ENCODE measurements at regions not wholly inside any gene's neighbourhood (a gene's known extent, or its start where the extent isn't known, plus 50 kb on each side); places are given as distances from the start of the nearest gene placed in this dataset.
A peak's percentile ranks its signal among the peaks of the same experiment; 100 is the strongest.

GRCh38 chr2:64367444-64368232 lies 86.3 kb upstream of the LGALSL start:
- Histone ChIP-seq H3K36me3 (no peaks in the 10 kb centered on the region), H3K4me3 (no peak overlapping the region), H3K27ac (no peak overlapping the region), H3K9me3 (no peaks in the 10 kb centered on the region), H3K4me1 (no peaks in the 10 kb centered on the region), H3K27me3 (no peaks in the 10 kb centered on the region)
- TF ChIP-seq CTCF (IDR thresholded peaks at IDR 0.05): no peak
- intact Hi-C loops (cut with DNase I): no loop called here
- DNase-seq (ENCODE audit: low spot score in 2 of 2): no peak

GRCh38 chr2:64369706-64370105 lies 84.3 kb upstream of the LGALSL start:
- no peaks in the 10 kb centered on the region for H3K36me3 ChIP-seq
- intact Hi-C loops (cut with DNase I): no loop called here
- H3K27me3 ChIP-seq: no peaks in the 10 kb centered on the region
- no peaks in the 10 kb centered on the region for H3K4me1 ChIP-seq
- H3K9me3 ChIP-seq: no peaks in the 10 kb centered on the region
- no peak overlapping the region for H3K4me3 ChIP-seq
- DNase-seq (ENCODE audit: low spot score in 2 of 2): no peak
- TF ChIP-seq CTCF (IDR thresholded peaks at IDR 0.05): no peak
- H3K27ac ChIP-seq: no peak overlapping the region

GRCh38 chr2:64371727-64372126 lies 82.2 kb upstream of the LGALSL start:
- no peaks in the 10 kb centered on the region for H3K4me1 ChIP-seq
- no peak for TF ChIP-seq CTCF (IDR thresholded peaks at IDR 0.05)
- no peak for DNase-seq (ENCODE audit: low spot score in 2 of 2)
- H3K27ac ChIP-seq: no peak overlapping the region
- H3K27me3 ChIP-seq: no peaks in the 10 kb centered on the region
- H3K4me3 ChIP-seq: no peak overlapping the region
- H3K36me3 ChIP-seq: no peaks in the 10 kb centered on the region
- intact Hi-C loops (cut with DNase I): no loop called here
- H3K9me3 ChIP-seq: no peaks in the 10 kb centered on the region

GRCh38 chr2:64374686-64375085 lies 79.3 kb upstream of the LGALSL start:
- TF ChIP-seq CTCF (IDR thresholded peaks at IDR 0.05): no peak
- no peaks in the 10 kb centered on the region for H3K9me3 ChIP-seq
- no peak overlapping the region for H3K27ac ChIP-seq
- H3K36me3 ChIP-seq: no peaks in the 10 kb centered on the region
- intact Hi-C loops (cut with DNase I): no loop called here
- no peak overlapping the region for H3K4me3 ChIP-seq
- no peaks in the 10 kb centered on the region for H3K4me1 ChIP-seq
- H3K27me3 ChIP-seq: no peaks in the 10 kb centered on the region
- peak in 1 of 2 donors; percentile 59 for DNase-seq (ENCODE audit: low spot score in 2 of 2)

GRCh38 chr2:64376926-64377325 lies 77.0 kb upstream of the LGALSL start:
- TF ChIP-seq CTCF (IDR thresholded peaks at IDR 0.05): no peak
- no peak overlapping the region for H3K4me3 ChIP-seq
- H3K9me3 ChIP-seq: no peaks in the 10 kb centered on the region
- H3K4me1 ChIP-seq: no peaks in the 10 kb centered on the region
- DNase-seq (ENCODE audit: low spot score in 2 of 2): no peak
- H3K36me3 ChIP-seq: no peaks in the 10 kb centered on the region
- intact Hi-C loops (cut with DNase I): no loop called here
- no peak overlapping the region for H3K27ac ChIP-seq
- no peaks in the 10 kb centered on the region for H3K27me3 ChIP-seq
